ENCODE measurements at regions not wholly inside any gene's neighbourhood (a gene's known extent, or its start where the extent isn't known, plus 50 kb on each side); places are given as distances from the start of the nearest gene placed in this dataset.
"Not testable (repeated sequence)": the region's sequence is repeated elsewhere in the genome, so short reads cannot be mapped to it uniquely, and the experiment has no call there.

DNA sequence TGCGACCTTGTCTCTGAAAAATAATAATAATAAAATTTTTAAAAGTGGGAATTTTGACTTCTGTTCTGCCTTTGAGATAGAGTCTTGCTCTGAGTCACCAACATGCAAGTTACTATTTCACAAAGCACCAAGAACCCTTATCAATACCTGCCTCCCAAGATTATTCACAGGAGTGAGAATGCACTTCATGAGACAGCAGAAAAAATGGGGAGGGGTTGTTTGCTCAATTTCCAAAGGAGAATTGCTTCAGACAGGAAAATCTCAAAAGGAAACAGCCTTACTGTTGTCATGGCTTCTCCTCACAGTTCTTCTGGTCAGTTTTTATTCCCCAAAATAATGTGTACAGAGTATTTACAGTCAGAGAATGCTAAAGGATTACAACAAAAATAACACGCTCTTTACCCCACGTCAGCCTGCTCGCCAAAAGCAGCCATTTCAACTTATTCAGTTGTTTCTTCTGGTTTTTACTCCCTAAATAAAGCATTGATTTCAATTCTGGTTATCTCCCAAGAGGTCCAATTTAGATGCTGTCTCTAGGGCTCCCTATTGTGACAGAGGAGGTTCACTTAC is 89.0 kb downstream of the PPCDC start:
- in situ Hi-C loops (cut with MboI; ENCODE audit: low pct_unique_long_range_greater_than_20kb, low sequenced_read_pairs, unreplicated experiment): no loop called here
- no peak for TF ChIP-seq CTCF (IDR thresholded peaks at IDR 0.05; ENCODE audit: extremely low read depth, insufficient read depth, missing control alignments)
- DNase-seq (ENCODE audit: low spot score): no peak

DNA sequence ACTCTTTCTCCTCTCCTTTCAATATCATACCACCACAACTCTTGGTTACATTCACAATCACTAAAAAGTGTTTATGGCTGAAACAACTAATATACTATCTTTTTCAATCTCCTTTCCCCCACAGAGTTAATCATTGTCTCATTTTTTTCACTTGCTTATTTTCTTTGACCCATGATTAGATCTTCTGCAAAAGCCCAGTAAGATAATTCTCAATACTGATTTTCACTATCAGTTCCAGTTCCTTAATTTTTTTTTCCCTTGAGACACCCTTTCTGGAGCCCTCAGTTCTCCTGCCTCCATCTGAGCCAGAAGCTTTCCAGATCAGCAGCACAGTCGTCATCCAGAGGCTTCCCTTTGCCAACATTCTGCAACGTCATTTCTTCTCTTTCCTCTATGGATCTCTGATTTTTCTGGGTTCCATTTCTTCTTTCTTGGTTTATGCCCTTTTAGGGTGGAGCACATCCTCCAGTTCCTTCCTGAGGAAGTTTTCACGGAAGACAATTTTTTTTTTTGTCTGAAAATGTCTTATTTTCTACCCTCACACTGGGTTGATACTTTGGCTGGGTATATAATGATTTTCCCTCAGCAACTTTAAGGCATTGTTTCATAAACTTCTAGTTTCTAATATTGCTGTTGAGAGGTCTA is 88.7 kb upstream of the C15orf39 start:
- DNase-seq (ENCODE audit: low spot score): peak; percentile 79
- TF ChIP-seq CTCF (IDR thresholded peaks at IDR 0.05; ENCODE audit: extremely low read depth, insufficient read depth, missing control alignments): no peak
- in situ Hi-C loops (cut with MboI; ENCODE audit: low pct_unique_long_range_greater_than_20kb, low sequenced_read_pairs, unreplicated experiment): no loop called here

- in situ Hi-C loops (cut with MboI; ENCODE audit: low pct_unique_long_range_greater_than_20kb, low sequenced_read_pairs, unreplicated experiment): no loop called here
- no peak for TF ChIP-seq CTCF (IDR thresholded peaks at IDR 0.05; ENCODE audit: extremely low read depth, insufficient read depth, missing control alignments)
- DNase-seq (ENCODE audit: low spot score): no peak
Measured at GRCh38 chr15:75114327-75114726, 87.4 kb upstream of the C15orf39 start.

DNA sequence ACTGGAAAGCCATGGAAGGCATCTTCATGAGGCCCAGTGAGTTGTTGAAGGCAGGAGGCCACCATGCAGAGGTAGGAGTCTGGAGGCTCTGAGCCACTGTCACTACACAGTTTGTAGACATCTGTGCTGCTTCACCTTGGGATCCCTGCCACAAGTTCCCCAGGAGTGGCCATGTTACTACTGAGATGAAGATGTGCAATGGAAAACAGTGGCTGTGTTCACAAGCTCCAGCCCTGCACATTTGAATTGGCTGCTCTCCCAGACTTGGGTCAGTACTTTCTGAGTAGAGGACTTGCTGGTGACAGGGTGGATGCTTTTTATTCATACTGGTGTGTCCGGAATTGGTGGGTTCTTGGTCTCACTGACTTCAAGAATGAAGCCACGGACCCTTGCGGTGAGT is 86.9 kb upstream of the C15orf39 start:
- in situ Hi-C loops (cut with MboI; ENCODE audit: low pct_unique_long_range_greater_than_20kb, low sequenced_read_pairs, unreplicated experiment): no loop called here
- no peak for TF ChIP-seq CTCF (IDR thresholded peaks at IDR 0.05; ENCODE audit: extremely low read depth, insufficient read depth, missing control alignments)
- DNase-seq (ENCODE audit: low spot score): no peak

DNA sequence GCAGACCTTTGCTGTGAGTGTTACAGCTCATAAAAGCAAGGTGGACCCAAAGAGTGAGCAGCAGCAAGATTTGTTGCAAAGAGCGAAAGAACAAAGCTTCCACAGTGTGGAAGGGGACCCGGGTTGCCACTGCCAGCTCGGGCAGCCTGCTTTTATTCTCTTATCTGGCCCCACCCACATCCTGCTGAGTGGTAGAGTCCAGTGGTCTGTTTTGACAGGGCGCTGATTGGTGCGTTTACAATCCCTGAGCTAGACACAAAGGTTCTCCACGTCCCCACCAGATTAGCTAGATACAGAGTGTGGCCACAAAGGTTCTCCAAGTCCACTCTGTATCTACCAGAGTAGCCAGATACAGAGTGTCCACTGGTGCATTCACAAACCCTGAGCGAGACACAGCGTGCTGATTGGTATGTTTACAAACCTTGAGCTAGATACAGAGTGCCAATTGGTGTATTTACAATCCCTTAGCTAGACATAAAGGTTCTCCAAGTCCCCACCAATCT is 86.2 kb upstream of the C15orf39 start:
- DNase-seq (ENCODE audit: low spot score); in situ Hi-C loops (cut with MboI; ENCODE audit: low pct_unique_long_range_greater_than_20kb, low sequenced_read_pairs, unreplicated experiment): not testable (repeated sequence)

GRCh38 chr15:75116143-75116542 is 85.5 kb upstream of the C15orf39 start:
- in situ Hi-C loops (cut with MboI; ENCODE audit: low pct_unique_long_range_greater_than_20kb, low sequenced_read_pairs, unreplicated experiment); DNase-seq (ENCODE audit: low spot score): not testable (repeated sequence)

DNA sequence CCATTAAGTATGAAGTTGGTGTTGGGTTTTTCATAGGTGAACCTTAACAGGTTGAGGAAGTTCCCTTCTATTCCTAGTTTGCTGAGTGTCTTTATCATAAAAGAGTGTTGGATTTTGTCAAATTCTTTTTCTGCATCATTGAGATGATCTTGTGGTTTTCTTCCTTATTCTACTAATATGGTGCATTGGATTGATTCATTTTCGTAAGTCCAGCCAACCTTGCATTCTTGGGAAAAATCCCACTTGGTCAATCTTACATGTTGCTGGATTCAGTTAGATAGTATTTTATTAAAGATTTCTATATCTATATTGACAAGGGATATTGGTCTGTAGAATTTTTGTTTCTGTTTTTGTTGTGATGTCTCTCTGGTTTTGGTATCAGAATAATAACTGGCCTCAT is 83.7 kb upstream of the C15orf39 start:
- in situ Hi-C loops (cut with MboI; ENCODE audit: low pct_unique_long_range_greater_than_20kb, low sequenced_read_pairs, unreplicated experiment): no loop called here
- no peak for DNase-seq (ENCODE audit: low spot score)
- TF ChIP-seq CTCF (IDR thresholded peaks at IDR 0.05; ENCODE audit: extremely low read depth, insufficient read depth, missing control alignments): no peak

- DNase-seq (ENCODE audit: low spot score); in situ Hi-C loops (cut with MboI; ENCODE audit: low pct_unique_long_range_greater_than_20kb, low sequenced_read_pairs, unreplicated experiment): not testable (repeated sequence)
Measured at GRCh38 chr15:75119312-75119711, 82.4 kb upstream of the C15orf39 start.
